Keratinocyte (primary cell): ENCODE measurements at regions not wholly inside any gene's neighbourhood (a gene's known extent, or its start where the extent isn't known, plus 50 kb on each side); places are given as distances from the start of the nearest gene placed in this dataset.

Experiments used
- DNase-seq: peaks from one replicate; pipeline ENCODE4 v3.0.0-alpha.2; 2011; ENCODE audit warnings: low read depth, missing footprints, low spot score
- FAIRE-seq: peaks from 2 replicates; lab custom pipeline; 2011; peaks lifted over from hg19 to GRCh38; lab: Jason Lieb, UNC
- H2AFZ ChIP-seq: 2 replicates; pipeline ENCODE4 v1.6.0; 2012; ENCODE audit warnings: low read length, control low read depth, inconsistent platforms; ENCODE audit not compliant: control insufficient read depth
- H3K27ac ChIP-seq: 2 replicates; pipeline ENCODE4 v1.5.1; 2011; ENCODE audit warnings: low read length; ENCODE audit not compliant: control insufficient read depth, insufficient read depth
- H3K27me3 ChIP-seq: 3 replicates; pipeline ENCODE4 v1.6.0; 2011; ENCODE audit warnings: low read length; ENCODE audit not compliant: control insufficient read depth, insufficient read depth; ENCODE audit errors: extremely low read depth
- H3K36me3 ChIP-seq, 2 experiments: 2 replicates in 1 of 2; 3 replicates in 1 of 2; pipeline ENCODE4 v1.5.1; 2011; ENCODE audit warnings: low read length in 2 of 2, mild to moderate bottlenecking in 1 of 2; ENCODE audit not compliant: control insufficient read depth in 2 of 2, insufficient read depth in 2 of 2; ENCODE audit errors: extremely low read depth in 1 of 2
- H3K4me1 ChIP-seq: 3 replicates; pipeline ENCODE4 v1.5.1; 2011; ENCODE audit warnings: low read length; ENCODE audit not compliant: control insufficient read depth, insufficient read depth; ENCODE audit errors: extremely low read depth
- H3K4me2 ChIP-seq: 3 replicates; pipeline ENCODE4 v1.6.0; 2011; ENCODE audit warnings: low read depth, low read length; ENCODE audit not compliant: control insufficient read depth, insufficient read depth; ENCODE audit errors: extremely low read depth
- H3K4me3 ChIP-seq, 3 experiments: fragments of 200-600 bp in 1 of 3; sonication (generic) in 1 of 3; 2 replicates in 2 of 3; 3 replicates in 1 of 3; pipeline ENCODE4 v1.5.1; 2011 to 2016; ENCODE audit warnings: low read length in 3 of 3, mild to moderate bottlenecking in 3 of 3, control low read depth in 2 of 3, inconsistent platforms in 1 of 3, low read depth in 1 of 3, mixed read lengths in 1 of 3, mixed run types in 1 of 3, moderate library complexity in 1 of 3; ENCODE audit not compliant: control insufficient read depth in 2 of 3, insufficient read depth in 2 of 3; ENCODE audit errors: extremely low read depth in 1 of 3
- H3K79me2 ChIP-seq: 2 replicates; pipeline ENCODE4 v1.6.0; 2012; ENCODE audit warnings: low read length; ENCODE audit not compliant: control insufficient read depth, insufficient read depth
- H3K9ac ChIP-seq: 3 replicates; pipeline ENCODE4 v1.6.0; 2011; ENCODE audit warnings: low read length; ENCODE audit not compliant: control insufficient read depth, insufficient read depth; ENCODE audit errors: extremely low read depth
- H3K9me1 ChIP-seq: 3 replicates; pipeline ENCODE4 v1.6.0; 2011; ENCODE audit warnings: low read length; ENCODE audit not compliant: control insufficient read depth, insufficient read depth; ENCODE audit errors: extremely low read depth
- H3K9me3 ChIP-seq: 2 replicates; pipeline ENCODE4 v1.5.1; 2012; ENCODE audit warnings: low read depth, low read length; ENCODE audit not compliant: control insufficient read depth
- H4K20me1 ChIP-seq: 3 replicates; pipeline ENCODE4 v1.6.0; 2011; ENCODE audit warnings: low read length; ENCODE audit not compliant: control insufficient read depth, insufficient read depth; ENCODE audit errors: extremely low read depth
- CTCF ChIP-seq, 3 experiments: IDR thresholded peaks in 1 of 3; conservative IDR thresholded peaks in 1 of 3; optimal IDR thresholded peaks in 1 of 3; 2 replicates in 2 of 3; 3 replicates in 1 of 3; pipeline versions ENCODE3 to v1.5.1; 2011; ENCODE audit warnings: low read length in 3 of 3, mild to moderate bottlenecking in 3 of 3, moderate library complexity in 2 of 3, control low read depth in 1 of 3, inconsistent platforms in 1 of 3; ENCODE audit not compliant: insufficient read depth in 2 of 3; ENCODE audit errors: extremely low read depth in 1 of 3
- EZH2 ChIP-seq: IDR thresholded peaks from one replicate; pipeline ENCODE4 v1.6.1; 2012; ENCODE audit warnings: inconsistent platforms, mild to moderate bottlenecking, low read length, moderate library complexity
- dilution Hi-C: fragments of 300-500 bp; cut with MboI; formaldehyde crosslinking; loops from one replicate; pipeline ENCODE4 v1.7.0; 2020; ENCODE audit warnings: low sequenced_read_pairs; ENCODE audit not compliant: extremely low pct_ligation_motif_present

GRCh38 chr20:60845146-60845545, 406.9 kb upstream of the CDH4 start:
- H3K4me1 ChIP-seq: no peaks in the 10 kb centered on the region
- DNase-seq (no peak), FAIRE-seq (no peak)
- peaks cover 7% of the 10 kb centered on the region for H3K27me3 ChIP-seq
- H3K4me3 ChIP-seq: no peak overlapping the region
- no peak overlapping the region for H3K9ac ChIP-seq
- no peaks in the 10 kb centered on the region for H3K79me2 ChIP-seq
- no peaks in the 10 kb centered on the region for H3K9me1 ChIP-seq
- no peaks in the 10 kb centered on the region for H3K36me3 ChIP-seq
- no peak overlapping the region for H2AFZ ChIP-seq
- H3K27ac ChIP-seq: no peak overlapping the region
- dilution Hi-C loops: no loop called here
- no peaks in the 10 kb centered on the region for H4K20me1 ChIP-seq
- H3K9me3 ChIP-seq: no peaks in the 10 kb centered on the region
- TF ChIP-seq EZH2 (no peak), CTCF (optimal IDR thresholded peaks at IDR 0.05 in 1 of 3, IDR thresholded peaks at IDR 0.05 in 1 of 3, conservative IDR thresholded peaks at IDR 0.05 in 1 of 3; ENCODE audit: extremely low read depth in 1 of 3, insufficient read depth in 2 of 3, low read length in 3 of 3) (no peak)
- no peak overlapping the region for H3K4me2 ChIP-seq

- no peak overlapping the region for H3K27ac ChIP-seq
- no peaks in the 10 kb centered on the region for H3K9me1 ChIP-seq
- H3K27me3 ChIP-seq: peaks cover 7% of the 10 kb centered on the region
- FAIRE-seq (no peak), DNase-seq (no peak)
- no peaks in the 10 kb centered on the region for H3K4me1 ChIP-seq
- H3K79me2 ChIP-seq: no peaks in the 10 kb centered on the region
- H3K9me3 ChIP-seq: peaks cover 2% of the 10 kb centered on the region
- H3K4me3 ChIP-seq: no peak overlapping the region
- no peak overlapping the region for H2AFZ ChIP-seq
- H3K36me3 ChIP-seq: no peaks in the 10 kb centered on the region
- dilution Hi-C loops: no loop called here
- no peak overlapping the region for H3K9ac ChIP-seq
- TF ChIP-seq CTCF (optimal IDR thresholded peaks at IDR 0.05 in 1 of 3, IDR thresholded peaks at IDR 0.05 in 1 of 3, conservative IDR thresholded peaks at IDR 0.05 in 1 of 3; ENCODE audit: extremely low read depth in 1 of 3, insufficient read depth in 2 of 3, low read length in 3 of 3) (peak; percentile 64 to 89 (median 78)), EZH2 (no peak)
- H3K4me2 ChIP-seq: no peak overlapping the region
- H4K20me1 ChIP-seq: no peaks in the 10 kb centered on the region
Observed at GRCh38 chr20:60851826-60852704, 400.0 kb upstream of the CDH4 start.
